ENCODE measurements at regions not wholly inside any gene's neighbourhood (a gene's known extent, or its start where the extent isn't known, plus 50 kb on each side); places are given as distances from the start of the nearest gene placed in this dataset.

- SMC1A ChIA-PET (ENCODE audit: uncharacterized antibody, unreplicated experiment), result interaction anchor here (1.4 kb wide), 1 partner anchor 22 kb away, joined by 4 read pairs; no protein-coding TSS in a partner anchor
- POLR2A ChIA-PET, result no interaction called here
- no peak overlapping the region for H2AFZ ChIP-seq (ENCODE audit: control insufficient read depth, low read depth, low read length)
- H3K4me3 ChIP-seq, result no peak overlapping the region
- no TSS peak for BruUV-seq (replicated peaks)
- FAIRE-seq, result no peak
- H3K27ac ChIP-seq (ENCODE audit: control insufficient read depth, insufficient read depth), result no peak overlapping the region
- no peak for ATAC-seq
- H3K79me2 ChIP-seq (ENCODE audit: control insufficient read depth, insufficient read depth, low read length), result no peaks in the 10 kb centered on the region
- H3K36me3 ChIP-seq (ENCODE audit: control insufficient read depth in 2 of 2, insufficient read depth in 2 of 2, low read length in 1 of 2), result no peaks in the 10 kb centered on the region
- no peak overlapping the region for H3K9ac ChIP-seq (ENCODE audit: control insufficient read depth, insufficient read depth, low read length)
- RAD21 ChIA-PET (ENCODE audit: unreplicated experiment), result no interaction called here
- H3K4me1 ChIP-seq (ENCODE audit: control insufficient read depth, insufficient read depth, low read length), result no peaks in the 10 kb centered on the region
- H3K4me2 ChIP-seq (ENCODE audit: control insufficient read depth, insufficient read depth), result no peak overlapping the region
- in situ Hi-C loops (cut with MboI) (no loop called here), intact Hi-C loops (cut with micrococcal nuclease; ENCODE audit: unreplicated experiment) (no loop called here)
- no peaks in the 10 kb centered on the region for H3K9me3 ChIP-seq (replicated peaks; ENCODE audit: control insufficient read depth, insufficient read depth, low read length)
- no peak for DNase-seq (ENCODE audit: low read depth, low spot score)
- H4K20me1 ChIP-seq (ENCODE audit: control insufficient read depth, insufficient read depth), result no peaks in the 10 kb centered on the region
- CTCF ChIA-PET, result no interaction called here
- H3K27me3 ChIP-seq (replicated peaks in 1 of 2; ENCODE audit: control insufficient read depth in 2 of 2, insufficient read depth in 2 of 2, low read length in 1 of 2), result no peaks in the 10 kb centered on the region
- TF ChIP-seq MAX (IDR thresholded peaks at IDR 0.05; ENCODE audit: low read depth, low read length) (no peak), CEBPZ (IDR thresholded peaks at IDR 0.05; ENCODE audit: low read depth, low read length) (no peak), FOXM1 (IDR thresholded peaks at IDR 0.05; ENCODE audit: low read depth, low read length) (no peak), USF2 (IDR thresholded peaks at IDR 0.05; ENCODE audit: borderline replicate concordance, low read depth, low read length) (no peak), ZNF687 (IDR thresholded peaks at IDR 0.05) (no peak), KLF5 (IDR thresholded peaks at IDR 0.05; ENCODE audit: partially characterized antibody) (no peak), BCL11A (IDR thresholded peaks at IDR 0.05; ENCODE audit: low read depth, low read length) (no peak), SIN3A (IDR thresholded peaks at IDR 0.05; ENCODE audit: low read depth, low read length) (no peak), GABPA (IDR thresholded peaks at IDR 0.05; ENCODE audit: low read depth) (no peak)
- TF ChIP-seq, protein P1, sequence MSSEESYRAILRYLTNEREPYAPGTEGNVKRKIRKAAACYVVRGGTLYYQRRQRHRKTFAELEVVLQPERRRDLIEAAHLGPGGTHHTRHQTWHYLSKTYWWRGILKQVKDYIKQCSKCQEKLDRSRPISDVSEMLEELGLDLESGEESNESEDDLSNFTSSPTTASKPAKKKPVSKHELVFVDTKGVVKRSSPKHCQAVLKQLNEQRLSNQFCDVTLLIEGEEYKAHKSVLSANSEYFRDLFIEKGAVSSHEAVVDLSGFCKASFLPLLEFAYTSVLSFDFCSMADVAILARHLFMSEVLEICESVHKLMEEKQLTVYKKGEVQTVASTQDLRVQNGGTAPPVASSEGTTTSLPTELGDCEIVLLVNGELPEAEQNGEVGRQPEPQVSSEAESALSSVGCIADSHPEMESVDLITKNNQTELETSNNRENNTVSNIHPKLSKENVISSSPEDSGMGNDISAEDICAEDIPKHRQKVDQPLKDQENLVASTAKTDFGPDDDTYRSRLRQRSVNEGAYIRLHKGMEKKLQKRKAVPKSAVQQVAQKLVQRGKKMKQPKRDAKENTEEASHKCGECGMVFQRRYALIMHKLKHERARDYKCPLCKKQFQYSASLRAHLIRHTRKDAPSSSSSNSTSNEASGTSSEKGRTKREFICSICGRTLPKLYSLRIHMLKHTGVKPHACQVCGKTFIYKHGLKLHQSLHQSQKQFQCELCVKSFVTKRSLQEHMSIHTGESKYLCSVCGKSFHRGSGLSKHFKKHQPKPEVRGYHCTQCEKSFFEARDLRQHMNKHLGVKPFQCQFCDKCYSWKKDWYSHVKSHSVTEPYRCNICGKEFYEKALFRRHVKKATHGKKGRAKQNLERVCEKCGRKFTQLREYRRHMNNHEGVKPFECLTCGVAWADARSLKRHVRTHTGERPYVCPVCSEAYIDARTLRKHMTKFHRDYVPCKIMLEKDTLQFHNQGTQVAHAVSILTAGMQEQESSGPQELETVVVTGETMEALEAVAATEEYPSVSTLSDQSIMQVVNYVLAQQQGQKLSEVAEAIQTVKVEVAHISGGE (CRISPR knock-in tag; IDR thresholded peaks at IDR 0.05), result no peak
Observed at GRCh38 chr4:140222171-140222570, 68.2 kb upstream of the MAML3 start.

Measured in GM12878 (cell line).